ENCODE measurements at regions not wholly inside any gene's neighbourhood (a gene's known extent, or its start where the extent isn't known, plus 50 kb on each side); places are given as distances from the start of the nearest gene placed in this dataset.

DNA sequence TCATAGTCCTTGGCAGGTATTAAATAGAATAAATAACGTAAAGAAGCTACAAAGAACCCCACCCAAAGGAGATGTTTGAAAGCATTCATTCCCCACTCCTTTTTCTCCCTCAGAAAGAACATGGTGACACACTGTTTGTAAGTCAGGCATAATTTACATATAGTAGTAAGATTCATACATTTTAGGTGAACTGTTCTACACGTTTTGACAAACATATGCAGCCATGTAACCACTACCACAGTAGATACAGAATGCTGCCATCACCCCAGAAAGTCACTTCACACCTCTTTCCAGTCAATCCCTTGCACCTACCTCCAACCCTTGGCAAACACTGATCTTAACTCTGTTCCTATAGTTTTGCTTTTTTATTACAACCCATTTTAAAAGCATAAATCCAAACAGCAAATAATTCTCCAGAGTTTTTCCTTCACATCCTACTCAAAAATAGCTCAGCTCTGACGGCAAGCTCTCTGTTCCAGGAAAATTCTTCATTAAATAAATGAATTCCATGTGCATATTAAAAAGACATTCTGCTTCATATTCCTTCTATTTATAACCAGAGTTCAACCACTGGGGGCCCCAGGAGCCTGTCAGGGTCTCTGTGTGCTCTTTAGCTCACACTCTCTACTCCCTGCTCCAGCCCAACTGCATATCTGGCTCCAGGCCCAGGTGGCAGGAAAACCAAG is 258.8 kb downstream of the PLPP3 start:
- in situ Hi-C loops (cut with HindIII; ENCODE audit: low sequenced_read_pairs), result no loop called here
- TF ChIP-seq, protein P1, sequence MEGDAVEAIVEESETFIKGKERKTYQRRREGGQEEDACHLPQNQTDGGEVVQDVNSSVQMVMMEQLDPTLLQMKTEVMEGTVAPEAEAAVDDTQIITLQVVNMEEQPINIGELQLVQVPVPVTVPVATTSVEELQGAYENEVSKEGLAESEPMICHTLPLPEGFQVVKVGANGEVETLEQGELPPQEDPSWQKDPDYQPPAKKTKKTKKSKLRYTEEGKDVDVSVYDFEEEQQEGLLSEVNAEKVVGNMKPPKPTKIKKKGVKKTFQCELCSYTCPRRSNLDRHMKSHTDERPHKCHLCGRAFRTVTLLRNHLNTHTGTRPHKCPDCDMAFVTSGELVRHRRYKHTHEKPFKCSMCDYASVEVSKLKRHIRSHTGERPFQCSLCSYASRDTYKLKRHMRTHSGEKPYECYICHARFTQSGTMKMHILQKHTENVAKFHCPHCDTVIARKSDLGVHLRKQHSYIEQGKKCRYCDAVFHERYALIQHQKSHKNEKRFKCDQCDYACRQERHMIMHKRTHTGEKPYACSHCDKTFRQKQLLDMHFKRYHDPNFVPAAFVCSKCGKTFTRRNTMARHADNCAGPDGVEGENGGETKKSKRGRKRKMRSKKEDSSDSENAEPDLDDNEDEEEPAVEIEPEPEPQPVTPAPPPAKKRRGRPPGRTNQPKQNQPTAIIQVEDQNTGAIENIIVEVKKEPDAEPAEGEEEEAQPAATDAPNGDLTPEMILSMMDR (IDR thresholded peaks at IDR 0.05; ENCODE audit: low read depth, low read length, missing control alignments), result no peak
- DNase-seq (ENCODE audit: low read depth), result no peak
- H3K4me3 ChIP-seq (ENCODE audit: low read depth, low read length), result no peak overlapping the region

DNA sequence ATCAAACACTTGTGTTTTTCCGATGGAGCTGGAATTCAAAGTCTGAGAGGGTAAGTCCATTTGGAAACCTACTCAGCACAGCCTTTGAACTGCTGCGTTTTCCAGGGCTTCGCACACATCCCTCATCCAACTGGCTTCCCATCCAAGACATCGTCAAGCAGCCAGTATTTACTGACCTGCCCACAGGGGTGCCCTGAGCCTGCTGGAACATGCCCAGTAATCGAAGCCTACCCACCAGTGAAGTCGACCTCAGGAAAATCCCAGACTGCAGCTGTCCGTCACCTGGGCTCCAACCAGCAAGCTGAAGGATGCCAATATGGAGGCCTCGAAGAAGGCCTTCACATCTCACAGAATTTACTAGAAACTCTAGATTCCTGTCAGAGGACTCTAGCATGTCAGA is 261.6 kb downstream of the PLPP3 start:
- DNase-seq (ENCODE audit: low read depth), result no peak
- H3K4me3 ChIP-seq (ENCODE audit: low read depth, low read length), result no peak overlapping the region
- TF ChIP-seq, protein P1 (IDR thresholded peaks at IDR 0.05; ENCODE audit: low read depth, low read length, missing control alignments), result no peak
- in situ Hi-C loops (cut with HindIII; ENCODE audit: low sequenced_read_pairs), result loop anchor here (5.0 kb wide), 1 partner anchor 55 kb away; no protein-coding TSS in a partner anchor

DNA sequence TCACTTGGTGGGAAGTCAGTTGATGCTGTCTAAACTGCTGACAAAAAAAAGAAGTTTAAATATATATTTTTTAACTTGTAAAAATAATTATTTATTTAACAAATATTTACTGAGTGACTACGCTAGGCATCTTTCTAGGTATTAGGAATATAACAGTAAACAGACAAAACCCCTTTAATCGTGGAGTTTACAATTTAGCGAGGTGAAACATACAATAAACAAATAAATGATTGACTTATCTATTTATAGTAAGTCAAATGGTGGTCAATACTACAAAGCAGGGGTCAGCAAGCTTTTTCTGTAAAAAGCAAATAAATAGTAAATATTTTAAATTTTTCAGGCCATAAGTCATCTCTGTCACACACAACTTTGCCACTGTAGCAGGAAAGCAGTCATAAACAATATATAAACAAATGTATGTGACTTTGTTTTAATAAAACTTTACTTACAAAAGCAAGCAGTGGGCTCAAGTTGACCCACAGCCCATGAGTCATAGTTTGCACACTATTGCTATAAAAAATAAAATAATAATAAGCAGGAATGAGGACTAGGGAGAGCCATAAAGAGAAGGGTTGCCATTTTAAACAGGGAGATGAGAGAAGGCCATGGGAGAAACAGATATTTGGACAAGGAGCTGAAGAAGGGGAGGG is 263.9 kb downstream of the PLPP3 start:
- DNase-seq (ENCODE audit: low read depth), result no peak
- in situ Hi-C loops (cut with HindIII; ENCODE audit: low sequenced_read_pairs), result loop anchor here (5.0 kb wide), 1 partner anchor 57 kb away; no protein-coding TSS in a partner anchor
- no peak overlapping the region for H3K4me3 ChIP-seq (ENCODE audit: low read depth, low read length)
- TF ChIP-seq, protein P1 (IDR thresholded peaks at IDR 0.05; ENCODE audit: low read depth, low read length, missing control alignments), result no peak

DNA sequence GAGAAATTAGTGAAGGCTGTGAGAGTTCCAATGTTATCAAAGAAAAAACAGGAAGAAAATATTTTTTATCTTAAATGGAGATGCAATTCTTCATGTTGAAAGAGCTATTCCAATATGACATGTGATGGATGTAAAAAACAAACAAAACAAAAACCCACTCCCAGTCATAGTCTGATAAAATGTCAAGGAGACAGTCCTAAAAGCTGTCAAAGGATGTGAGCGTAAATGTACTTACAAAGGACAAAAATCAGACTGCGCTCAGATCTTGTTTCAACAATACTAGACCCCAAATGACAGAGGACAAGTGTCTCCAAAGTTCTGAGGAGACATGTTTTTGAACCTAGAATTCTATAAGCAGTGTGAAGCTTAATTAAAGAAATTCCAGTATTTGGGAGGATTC is 265.8 kb downstream of the PLPP3 start:
- H3K4me3 ChIP-seq (ENCODE audit: low read depth, low read length), result no peak overlapping the region
- TF ChIP-seq, protein P1 (IDR thresholded peaks at IDR 0.05; ENCODE audit: low read depth, low read length, missing control alignments), result no peak

DNA sequence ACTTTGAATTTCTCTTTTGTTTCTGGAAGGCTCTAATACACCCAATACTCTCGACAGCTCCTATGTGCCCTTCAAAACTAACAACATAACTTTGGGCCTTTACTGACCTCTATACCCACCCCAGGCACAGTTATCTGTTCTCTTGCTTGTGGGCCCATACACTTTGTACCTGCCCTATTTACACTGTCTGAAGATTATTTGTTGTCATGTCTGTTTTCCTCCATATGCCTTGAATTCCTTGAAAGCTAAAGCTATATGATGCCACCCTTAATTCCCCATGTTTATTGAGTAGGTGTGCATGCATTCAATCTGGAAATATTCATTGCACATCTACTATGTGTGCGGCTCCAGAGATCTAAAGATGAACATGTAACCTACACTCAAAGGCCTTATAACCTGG is 267.6 kb downstream of the PLPP3 start:
- TF ChIP-seq, protein P1 (IDR thresholded peaks at IDR 0.05; ENCODE audit: low read depth, low read length, missing control alignments), result no peak
- no peak for DNase-seq (ENCODE audit: low read depth)
- H3K4me3 ChIP-seq (ENCODE audit: low read depth, low read length), result no peak overlapping the region
- in situ Hi-C loops (cut with HindIII; ENCODE audit: low sequenced_read_pairs), result no loop called here

More for the DNA sequence above, 265.8 kb downstream of the PLPP3 start:
- no peak for DNase-seq (ENCODE audit: low read depth)
- in situ Hi-C loops (cut with HindIII; ENCODE audit: low sequenced_read_pairs), result no loop called here

DNA sequence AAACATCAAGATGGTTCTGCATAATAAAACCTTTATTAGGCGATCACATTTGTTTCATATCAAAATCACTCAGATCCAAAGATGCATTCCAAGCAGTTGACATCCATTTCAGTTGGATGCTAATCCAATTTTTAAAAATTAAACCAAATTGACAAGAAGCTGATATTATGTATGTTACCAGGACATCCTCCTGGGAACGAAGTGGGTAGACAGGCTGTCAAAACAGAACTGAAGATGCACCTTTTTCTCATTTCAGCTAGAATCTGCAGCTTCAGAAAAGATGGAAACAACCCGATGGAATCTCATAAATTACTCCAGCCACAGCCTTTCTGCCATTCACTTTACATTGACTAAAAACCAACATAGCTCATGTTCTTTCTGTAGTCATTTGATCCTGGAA is 268.4 kb downstream of the PLPP3 start:
- in situ Hi-C loops (cut with HindIII; ENCODE audit: low sequenced_read_pairs), result no loop called here
- TF ChIP-seq, protein P1 (IDR thresholded peaks at IDR 0.05; ENCODE audit: low read depth, low read length, missing control alignments), result no peak
- no peak for DNase-seq (ENCODE audit: low read depth)
- no peak overlapping the region for H3K4me3 ChIP-seq (ENCODE audit: low read depth, low read length)

Data from astrocyte of the cerebellum (primary cell).